ENCODE measurements at regions not wholly inside any gene's neighbourhood (a gene's known extent, or its start where the extent isn't known, plus 50 kb on each side); places are given as distances from the start of the nearest gene placed in this dataset.
"Not testable (repeated sequence)": the region's sequence is repeated elsewhere in the genome, so short reads cannot be mapped to it uniquely, and the experiment has no call there.

GRCh38 chr3:152591515-152591914, 243.4 kb upstream of the P2RY1 start:
- H3K4me3 ChIP-seq (replicated peaks; ENCODE audit: low read depth, low read length): no peak overlapping the region
- TF ChIP-seq CTCF (IDR thresholded peaks at IDR 0.05; ENCODE audit: low read length, missing control alignments): no peak
- DNase-seq (ENCODE audit: low read depth): no peak

- no peak for TF ChIP-seq CTCF (IDR thresholded peaks at IDR 0.05; ENCODE audit: low read length, missing control alignments)
- no peak overlapping the region for H3K4me3 ChIP-seq (replicated peaks; ENCODE audit: low read depth, low read length)
- DNase-seq (ENCODE audit: low read depth): no peak
Measured at GRCh38 chr3:152593242-152593641, 241.7 kb upstream of the P2RY1 start.

GRCh38 chr3:152595975-152596821, 238.7 kb upstream of the P2RY1 start:
- no peak for TF ChIP-seq CTCF (IDR thresholded peaks at IDR 0.05; ENCODE audit: low read length, missing control alignments)
- H3K4me3 ChIP-seq (replicated peaks; ENCODE audit: low read depth, low read length): peak overlapping the region; percentile 24
- DNase-seq (ENCODE audit: low read depth): peak; percentile 87

GRCh38 chr3:152596832-152597231, 238.1 kb upstream of the P2RY1 start:
- not testable (repeated sequence) for H3K4me3 ChIP-seq (replicated peaks; ENCODE audit: low read depth, low read length)

GRCh38 chr3:152606146-152606545, 228.8 kb upstream of the P2RY1 start:
- no peak overlapping the region for H3K4me3 ChIP-seq (replicated peaks; ENCODE audit: low read depth, low read length)
- TF ChIP-seq CTCF (IDR thresholded peaks at IDR 0.05; ENCODE audit: low read length, missing control alignments): no peak
- no peak for DNase-seq (ENCODE audit: low read depth)

More at GRCh38 chr3:152596832-152597231, 238.1 kb upstream of the P2RY1 start:
- DNase-seq (ENCODE audit: low read depth): not testable (repeated sequence)

- no peak for DNase-seq (ENCODE audit: low read depth)
- no peak for TF ChIP-seq CTCF (IDR thresholded peaks at IDR 0.05; ENCODE audit: low read length, missing control alignments)
- H3K4me3 ChIP-seq (replicated peaks; ENCODE audit: low read depth, low read length): no peak overlapping the region
Measured at GRCh38 chr3:152607179-152607578, 227.8 kb upstream of the P2RY1 start.

GRCh38 chr3:152608696-152609594, 226.0 kb upstream of the P2RY1 start:
- DNase-seq (ENCODE audit: low read depth): no peak
- no peak for TF ChIP-seq CTCF (IDR thresholded peaks at IDR 0.05; ENCODE audit: low read length, missing control alignments)
- no peak overlapping the region for H3K4me3 ChIP-seq (replicated peaks; ENCODE audit: low read depth, low read length)

Measured in fibroblast of pulmonary artery (primary cell).